AG04449 (cell line): ENCODE measurements at regions not wholly inside any gene's neighbourhood (a gene's known extent, or its start where the extent isn't known, plus 50 kb on each side); places are given as distances from the start of the nearest gene placed in this dataset.

Source experiments
- CTCF ChIA-PET: fragments of 350-600 bp; formaldehyde crosslinking; extraction: SDS; loops from one replicate; lab custom pipeline; 2021; ENCODE audit warnings: antibody characterized with exemption; lab: Yijun Ruan, JAX
- POLR2A ChIA-PET: fragments of 400-600, 350-600 bp; formaldehyde crosslinking; extraction: SDS; loops from one replicate; lab custom pipeline; 2020; ENCODE audit warnings: antibody characterized with exemption, inconsistent platforms; lab: Yijun Ruan, JAX
- DNase-seq: peaks from one replicate; pipeline ENCODE4 v3.0.0-alpha.2; 2010; ENCODE audit warnings: low read depth, low spot score
- H3K4me3 ChIP-seq: 2 replicates; pipeline ENCODE4 v1.5.1; 2011; ENCODE audit warnings: low read depth, mild to moderate bottlenecking, control low read depth, low read length
- TF ChIP-seq, protein P1 (sequence below): IDR thresholded peaks from one replicate; pipeline ENCODE4 v1.5.1; 2011; ENCODE audit warnings: mild to moderate bottlenecking, moderate library complexity, low read length, control low read depth, inconsistent platforms; ENCODE audit not compliant: insufficient read depth; ENCODE audit errors: missing control alignments

DNA sequence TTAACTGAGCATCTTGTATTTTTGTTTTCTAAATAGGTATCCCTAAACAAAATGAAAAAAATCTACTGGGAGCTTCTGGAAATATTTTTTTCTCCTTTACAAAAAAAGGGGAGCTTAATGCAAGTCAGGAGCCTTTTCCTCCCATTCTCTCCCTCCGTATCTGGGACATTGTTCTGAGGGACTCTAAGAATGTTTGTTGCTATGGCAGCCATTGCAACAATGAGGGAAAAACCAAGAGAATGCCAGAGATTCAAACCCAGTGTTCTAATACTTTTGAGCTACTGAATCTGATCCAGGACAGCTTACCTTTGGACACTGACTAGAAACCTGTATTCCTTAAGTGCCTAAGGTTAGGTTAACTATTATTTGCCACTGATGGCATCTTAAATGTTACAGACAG is 485.7 kb upstream of the HS3ST1 start:
- TF ChIP-seq, protein P1, sequence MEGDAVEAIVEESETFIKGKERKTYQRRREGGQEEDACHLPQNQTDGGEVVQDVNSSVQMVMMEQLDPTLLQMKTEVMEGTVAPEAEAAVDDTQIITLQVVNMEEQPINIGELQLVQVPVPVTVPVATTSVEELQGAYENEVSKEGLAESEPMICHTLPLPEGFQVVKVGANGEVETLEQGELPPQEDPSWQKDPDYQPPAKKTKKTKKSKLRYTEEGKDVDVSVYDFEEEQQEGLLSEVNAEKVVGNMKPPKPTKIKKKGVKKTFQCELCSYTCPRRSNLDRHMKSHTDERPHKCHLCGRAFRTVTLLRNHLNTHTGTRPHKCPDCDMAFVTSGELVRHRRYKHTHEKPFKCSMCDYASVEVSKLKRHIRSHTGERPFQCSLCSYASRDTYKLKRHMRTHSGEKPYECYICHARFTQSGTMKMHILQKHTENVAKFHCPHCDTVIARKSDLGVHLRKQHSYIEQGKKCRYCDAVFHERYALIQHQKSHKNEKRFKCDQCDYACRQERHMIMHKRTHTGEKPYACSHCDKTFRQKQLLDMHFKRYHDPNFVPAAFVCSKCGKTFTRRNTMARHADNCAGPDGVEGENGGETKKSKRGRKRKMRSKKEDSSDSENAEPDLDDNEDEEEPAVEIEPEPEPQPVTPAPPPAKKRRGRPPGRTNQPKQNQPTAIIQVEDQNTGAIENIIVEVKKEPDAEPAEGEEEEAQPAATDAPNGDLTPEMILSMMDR: no peak
- DNase-seq: no peak
- CTCF ChIA-PET: no interaction called here
- POLR2A ChIA-PET: no interaction called here
- no peak overlapping the region for H3K4me3 ChIP-seq

DNA sequence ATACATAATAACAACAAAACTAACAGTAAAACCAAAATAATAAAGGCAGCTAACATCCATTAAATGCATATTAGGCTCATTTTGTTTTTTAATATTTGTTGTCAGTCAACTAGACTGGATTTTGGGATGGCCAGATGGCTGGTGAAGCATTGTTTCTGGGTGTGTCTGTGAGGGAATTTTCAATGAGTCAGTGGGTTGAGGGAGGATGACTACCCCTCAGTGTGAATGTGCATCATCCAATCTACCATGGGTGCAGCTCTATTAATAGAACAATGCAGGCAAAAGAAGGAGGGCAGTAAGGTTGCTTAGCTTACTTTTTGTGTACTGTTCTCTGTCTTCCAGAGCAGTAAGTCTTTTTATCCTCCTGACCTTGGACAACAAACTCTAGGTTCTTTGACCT is 484.2 kb upstream of the HS3ST1 start:
- POLR2A ChIA-PET: no interaction called here
- TF ChIP-seq, protein P1: no peak
- no peak for DNase-seq
- CTCF ChIA-PET: no interaction called here
- H3K4me3 ChIP-seq: no peak overlapping the region

DNA sequence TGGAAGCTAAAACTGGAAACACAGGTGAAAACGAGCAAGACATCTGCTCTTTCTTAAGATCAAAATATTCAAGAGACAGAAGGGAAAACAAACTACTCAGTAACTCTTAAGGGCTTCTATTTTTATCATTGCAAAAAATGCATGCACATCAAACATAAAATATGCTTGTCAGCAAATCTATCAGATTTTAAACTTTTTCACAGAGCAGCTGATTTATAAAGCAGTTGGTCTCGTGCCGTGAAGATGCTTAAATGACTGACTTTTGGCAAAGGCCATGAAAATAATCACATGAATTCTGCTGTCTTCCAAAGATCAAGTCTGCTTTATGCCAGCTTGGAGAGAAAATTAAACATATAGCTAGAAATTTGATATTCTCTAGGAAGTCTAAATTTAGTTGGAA is 482.1 kb upstream of the HS3ST1 start:
- POLR2A ChIA-PET: no interaction called here
- DNase-seq: no peak
- CTCF ChIA-PET: no interaction called here

DNA sequence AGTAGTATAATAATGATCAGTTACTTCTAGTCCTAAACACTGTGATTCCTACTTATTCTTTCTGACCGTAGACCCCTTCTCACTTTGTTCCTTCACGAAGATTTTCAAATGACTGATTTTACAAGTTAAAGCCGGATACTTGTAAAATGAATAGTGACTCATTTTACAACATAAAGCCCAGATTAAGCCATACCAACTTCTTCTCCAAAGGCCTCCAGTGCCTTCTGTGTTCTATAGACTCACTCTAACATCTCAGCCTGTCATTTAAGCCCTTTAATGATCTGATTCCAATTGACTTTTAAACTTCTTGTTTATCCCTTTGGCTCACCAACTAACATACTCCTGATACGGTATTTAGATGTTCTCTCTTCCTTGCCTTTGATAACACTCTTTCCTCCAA is 480.0 kb upstream of the HS3ST1 start:
- TF ChIP-seq, protein P1: no peak
- no peak overlapping the region for H3K4me3 ChIP-seq
- ChIA-PET CTCF (no interaction called here), POLR2A (no interaction called here)
- no peak for DNase-seq

More for the DNA sequence above, 482.1 kb upstream of the HS3ST1 start:
- TF ChIP-seq, protein P1: no peak
- no peak overlapping the region for H3K4me3 ChIP-seq

DNA sequence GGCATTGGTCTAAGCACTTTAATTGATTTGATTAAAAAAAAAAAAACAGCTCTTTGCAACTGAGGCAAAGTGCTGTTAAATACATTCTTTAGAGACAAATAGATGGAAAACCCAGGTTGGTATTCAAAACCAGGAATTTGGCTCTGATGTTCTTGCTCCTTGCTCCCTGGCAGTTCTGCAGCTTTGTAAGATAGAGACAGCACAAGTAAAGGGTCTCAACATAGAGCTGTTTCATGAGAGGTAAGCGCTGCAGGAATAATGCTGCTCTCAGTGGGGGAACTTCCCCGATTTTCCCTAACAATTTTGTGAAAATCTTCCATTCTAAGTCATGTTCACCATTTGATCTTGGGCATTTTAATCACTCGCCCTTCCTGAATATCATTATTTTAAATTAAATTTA is 479.5 kb upstream of the HS3ST1 start:
- no peak for DNase-seq
- CTCF ChIA-PET: no interaction called here
- TF ChIP-seq, protein P1: no peak
- POLR2A ChIA-PET: no interaction called here
- H3K4me3 ChIP-seq: no peak overlapping the region

DNA sequence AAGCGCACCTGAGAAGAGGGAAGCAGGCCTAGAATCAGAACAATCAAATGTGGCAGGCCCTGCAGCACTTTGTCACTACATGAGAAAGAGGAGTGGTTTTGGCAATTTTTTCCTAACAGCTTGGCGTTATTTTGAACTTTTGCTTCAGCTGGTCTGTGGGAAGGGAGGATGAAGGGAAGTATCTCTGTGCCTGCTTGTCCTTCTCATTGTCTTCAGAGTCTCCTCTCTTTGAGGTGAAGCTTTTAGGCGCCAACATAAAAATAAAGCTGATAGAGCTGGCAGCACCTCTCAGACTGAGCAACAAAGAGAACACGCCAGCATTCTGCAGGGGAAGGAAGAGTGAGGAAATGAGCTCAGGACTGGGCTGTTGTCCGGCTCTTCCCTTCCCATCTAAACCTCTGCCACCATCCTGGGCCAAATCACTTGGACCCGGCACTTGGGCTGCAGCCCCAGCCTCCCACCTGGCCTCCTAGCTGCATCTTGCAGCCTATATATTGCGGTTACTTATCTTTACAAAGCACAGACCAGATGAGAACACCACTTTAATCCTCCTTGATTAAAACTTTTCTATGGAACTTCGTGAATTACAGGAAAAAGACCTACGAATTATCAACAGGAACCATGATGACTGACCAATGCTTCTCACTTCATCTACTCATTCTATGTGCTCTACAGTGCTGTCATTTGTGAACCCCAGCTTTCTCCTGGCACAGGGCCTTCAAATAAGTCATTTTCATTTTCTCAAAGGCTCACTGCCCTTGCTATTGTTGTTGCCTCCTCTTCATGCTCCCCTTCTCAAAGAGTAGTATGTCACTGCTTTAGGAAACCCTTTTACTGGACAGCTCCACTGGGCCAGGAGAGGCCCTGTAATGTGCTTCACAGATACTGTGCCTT is 476.4 kb upstream of the HS3ST1 start:
- ChIA-PET CTCF (no interaction called here), POLR2A (no interaction called here)
- TF ChIP-seq, protein P1: no peak
- no peak for DNase-seq
- H3K4me3 ChIP-seq: no peak overlapping the region
